ENCODE measurements at regions not wholly inside any gene's neighbourhood (a gene's known extent, or its start where the extent isn't known, plus 50 kb on each side); places are given as distances from the start of the nearest gene placed in this dataset.

- TF ChIP-seq CTCF (IDR thresholded peaks at IDR 0.05; ENCODE audit: low read depth, low read length, poor library complexity, severe bottlenecking), result no peak
- TF ChIP-seq EZH2phosphoT487 (IDR thresholded peaks at IDR 0.05; ENCODE audit: borderline replicate concordance, low read length), result no peak
Observed at GRCh38 chr14:86515195-86515594, 985.3 kb downstream of the FLRT2 start.
